Chondrocyte (in vitro differentiated cells): ENCODE measurements at regions not wholly inside any gene's neighbourhood (a gene's known extent, or its start where the extent isn't known, plus 50 kb on each side); places are given as distances from the start of the nearest gene placed in this dataset.

Experiments
- DNase-seq: peaks from one replicate; pipeline ENCODE4 v3.0.0; 2021; ENCODE audit warnings: mixed read lengths, low spot score
- H3K27ac Mint-ChIP-seq: one replicate; pipeline ENCODE4 v1.8.0; 2021; ENCODE audit warnings: mild to moderate bottlenecking, moderate library complexity, mixed read lengths; ENCODE audit not compliant: unreplicated experiment
- H3K27me3 Mint-ChIP-seq: 2 replicates; pipeline ENCODE4 v1.8.0; 2021; ENCODE audit warnings: low read depth, mixed read lengths
- H3K36me3 Mint-ChIP-seq: 2 replicates; pipeline ENCODE4 v1.8.0; 2021; ENCODE audit warnings: low read depth, mixed read lengths
- H3K4me1 Mint-ChIP-seq: 2 replicates; pipeline ENCODE4 v1.8.0; 2021; ENCODE audit warnings: low read depth, mild to moderate bottlenecking, mixed read lengths
- H3K4me3 Mint-ChIP-seq: one replicate; pipeline ENCODE4 v1.8.0; 2021; ENCODE audit warnings: mild to moderate bottlenecking, moderate library complexity, mixed read lengths; ENCODE audit not compliant: unreplicated experiment
- H3K9me3 Mint-ChIP-seq: 2 replicates; pipeline ENCODE4 v1.8.0; 2021; ENCODE audit warnings: low read depth, mixed read lengths
- TF ChIP-seq, protein P1 (sequence below): fragments of 200-600 bp; sonication (generic); IDR thresholded peaks from 2 replicates; pipeline ENCODE4 v1.5.0; 2021; ENCODE audit warnings: antibody characterized with exemption, mild to moderate bottlenecking, moderate library complexity

DNA sequence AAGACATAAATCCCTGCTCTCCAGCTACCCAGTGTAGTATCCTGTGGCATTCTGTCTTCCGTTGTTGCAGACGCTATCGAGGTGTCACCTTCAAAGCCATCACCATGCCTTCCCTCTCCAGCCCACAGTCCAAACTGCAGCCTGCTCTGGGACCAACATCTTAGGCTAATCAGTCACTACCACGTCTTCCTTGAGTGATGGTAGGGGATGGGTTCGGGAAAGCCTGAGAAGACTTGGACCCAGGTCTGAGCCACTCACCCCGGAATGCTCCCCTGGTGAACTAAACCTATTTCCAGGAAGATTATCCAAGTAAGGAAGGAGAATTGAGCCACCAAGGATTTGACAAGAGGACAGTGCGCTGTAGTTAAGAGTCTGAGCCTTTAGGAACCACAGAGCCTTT, 52.9 kb upstream of the IRX1 start:
- H3K4me3 Mint-ChIP-seq, result no peak overlapping the region
- no peak for DNase-seq
- H3K27me3 Mint-ChIP-seq, result no peaks in the 10 kb centered on the region
- TF ChIP-seq, protein P1, sequence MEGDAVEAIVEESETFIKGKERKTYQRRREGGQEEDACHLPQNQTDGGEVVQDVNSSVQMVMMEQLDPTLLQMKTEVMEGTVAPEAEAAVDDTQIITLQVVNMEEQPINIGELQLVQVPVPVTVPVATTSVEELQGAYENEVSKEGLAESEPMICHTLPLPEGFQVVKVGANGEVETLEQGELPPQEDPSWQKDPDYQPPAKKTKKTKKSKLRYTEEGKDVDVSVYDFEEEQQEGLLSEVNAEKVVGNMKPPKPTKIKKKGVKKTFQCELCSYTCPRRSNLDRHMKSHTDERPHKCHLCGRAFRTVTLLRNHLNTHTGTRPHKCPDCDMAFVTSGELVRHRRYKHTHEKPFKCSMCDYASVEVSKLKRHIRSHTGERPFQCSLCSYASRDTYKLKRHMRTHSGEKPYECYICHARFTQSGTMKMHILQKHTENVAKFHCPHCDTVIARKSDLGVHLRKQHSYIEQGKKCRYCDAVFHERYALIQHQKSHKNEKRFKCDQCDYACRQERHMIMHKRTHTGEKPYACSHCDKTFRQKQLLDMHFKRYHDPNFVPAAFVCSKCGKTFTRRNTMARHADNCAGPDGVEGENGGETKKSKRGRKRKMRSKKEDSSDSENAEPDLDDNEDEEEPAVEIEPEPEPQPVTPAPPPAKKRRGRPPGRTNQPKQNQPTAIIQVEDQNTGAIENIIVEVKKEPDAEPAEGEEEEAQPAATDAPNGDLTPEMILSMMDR, result no peak
- no peaks in the 10 kb centered on the region for H3K4me1 Mint-ChIP-seq
- no peak overlapping the region for H3K27ac Mint-ChIP-seq
- no peaks in the 10 kb centered on the region for H3K36me3 Mint-ChIP-seq
- H3K9me3 Mint-ChIP-seq, result peaks cover 7% of the 10 kb centered on the region

DNA sequence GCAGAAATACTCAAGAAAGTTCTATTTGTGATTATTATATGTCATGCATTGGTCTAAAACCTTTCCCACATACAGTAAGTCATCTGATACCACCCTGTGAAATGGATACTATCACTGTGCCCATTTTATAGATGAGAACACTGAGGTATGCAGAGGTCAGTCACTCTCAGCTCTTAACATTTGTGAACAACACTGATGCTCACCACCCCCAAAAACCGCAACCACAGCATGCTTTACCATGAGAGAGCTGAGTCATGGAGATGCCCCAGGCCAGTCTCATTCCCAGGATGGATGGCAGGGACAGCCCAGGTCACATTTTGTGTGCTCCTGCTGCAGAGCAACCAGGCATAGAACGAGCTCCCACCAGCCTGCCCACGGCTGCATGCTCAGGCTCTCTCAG, 53.5 kb upstream of the IRX1 start:
- Mint-ChIP-seq H3K36me3 (no peaks in the 10 kb centered on the region), H3K27ac (no peak overlapping the region), H3K4me3 (no peak overlapping the region), H3K9me3 (peaks cover 4% of the 10 kb centered on the region), H3K27me3 (no peaks in the 10 kb centered on the region), H3K4me1 (no peaks in the 10 kb centered on the region)
- no peak for DNase-seq
- TF ChIP-seq, protein P1, result no peak

DNA sequence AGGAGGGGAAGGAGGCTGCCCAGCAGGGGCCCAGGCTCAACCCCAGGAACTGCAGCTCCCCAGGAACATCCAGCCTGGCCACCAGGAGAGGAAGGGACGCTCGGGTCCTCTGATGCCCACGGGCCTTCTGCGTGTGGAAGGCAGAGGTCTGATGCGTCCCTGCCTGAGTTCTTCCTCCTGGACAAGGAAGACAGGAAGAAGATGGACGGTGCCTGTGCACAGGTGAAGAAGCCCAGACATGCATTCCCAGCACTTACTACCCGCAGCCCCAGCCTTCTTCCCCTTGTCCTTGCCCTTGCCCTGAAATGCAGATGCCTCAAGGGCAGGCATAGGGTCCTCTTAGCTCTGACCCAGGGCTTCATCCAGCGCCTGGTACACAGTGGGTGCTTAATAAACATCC, 56.7 kb upstream of the IRX1 start:
- no peak overlapping the region for H3K27ac Mint-ChIP-seq
- H3K36me3 Mint-ChIP-seq, result no peaks in the 10 kb centered on the region
- no peaks in the 10 kb centered on the region for H3K27me3 Mint-ChIP-seq
- no peak overlapping the region for H3K4me3 Mint-ChIP-seq
- no peaks in the 10 kb centered on the region for H3K4me1 Mint-ChIP-seq
- DNase-seq, result no peak
- H3K9me3 Mint-ChIP-seq, result peaks cover 13% of the 10 kb centered on the region
- TF ChIP-seq, protein P1, result no peak

DNA sequence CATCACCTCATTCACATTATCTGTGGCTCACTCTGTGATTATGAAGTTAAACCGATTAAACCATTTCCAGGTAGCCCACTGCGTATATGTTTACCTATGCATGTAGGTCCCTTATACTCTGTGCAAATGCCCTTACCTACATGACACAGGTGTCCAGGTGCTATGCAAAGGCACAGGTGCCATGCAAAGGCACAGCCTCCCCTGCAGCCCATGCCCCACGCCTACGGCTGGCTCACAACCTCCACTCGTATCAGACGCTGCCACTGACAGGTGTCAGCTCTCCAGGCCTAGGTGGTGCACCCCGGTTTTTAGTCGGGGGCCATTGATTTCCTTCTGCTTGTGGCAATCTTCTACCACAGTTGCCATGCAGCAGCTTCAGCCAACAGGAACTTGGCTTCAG, 57.7 kb upstream of the IRX1 start:
- no peaks in the 10 kb centered on the region for H3K27me3 Mint-ChIP-seq
- H3K4me1 Mint-ChIP-seq, result no peaks in the 10 kb centered on the region
- peaks cover 18% of the 10 kb centered on the region for H3K9me3 Mint-ChIP-seq
- H3K36me3 Mint-ChIP-seq, result no peaks in the 10 kb centered on the region
- TF ChIP-seq, protein P1, result no peak
- H3K27ac Mint-ChIP-seq, result no peak overlapping the region
- no peak for DNase-seq
- no peak overlapping the region for H3K4me3 Mint-ChIP-seq

DNA sequence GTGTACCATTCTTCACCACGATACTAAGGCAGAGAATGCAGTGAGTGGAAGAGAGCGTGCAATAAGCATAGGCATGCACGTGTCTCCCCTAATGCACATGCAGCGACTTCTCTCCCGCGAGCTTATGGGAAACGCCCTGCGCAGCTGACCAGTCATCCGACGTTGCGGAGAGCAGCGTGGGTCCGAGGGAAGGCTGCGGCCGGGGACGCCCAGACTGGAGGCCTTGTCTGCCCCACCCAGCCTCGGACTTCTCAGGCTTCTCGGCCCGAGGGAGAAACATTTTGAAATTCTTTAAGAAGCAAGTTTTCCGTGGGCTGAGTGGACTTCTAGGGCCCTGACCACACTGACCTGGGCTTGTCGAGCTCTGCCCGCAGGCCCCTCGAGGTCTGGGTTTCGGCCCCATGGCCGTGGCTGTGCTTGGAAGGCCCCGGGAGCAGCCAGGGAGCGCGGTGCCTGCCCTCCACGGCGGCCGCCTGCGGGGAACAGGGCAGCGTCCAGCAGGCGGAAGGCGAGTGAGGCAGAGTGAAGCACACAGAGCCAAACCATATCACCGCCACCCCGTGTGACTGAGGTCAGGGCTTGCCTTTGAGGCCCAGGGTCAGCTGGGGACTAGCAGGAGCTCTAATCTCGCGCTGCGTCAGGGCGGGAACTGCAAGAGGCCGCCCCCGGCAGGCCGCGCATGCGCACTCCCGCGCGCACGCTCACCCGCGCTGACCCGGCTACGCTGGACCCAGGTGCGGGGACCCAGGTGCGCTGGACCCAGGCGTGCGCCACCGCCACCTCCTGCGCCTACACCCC, 60.0 kb upstream of the IRX1 start:
- no peaks in the 10 kb centered on the region for H3K36me3 Mint-ChIP-seq
- no peak for DNase-seq
- no peaks in the 10 kb centered on the region for H3K27me3 Mint-ChIP-seq
- H3K4me1 Mint-ChIP-seq, result no peaks in the 10 kb centered on the region
- peaks cover 20% of the 10 kb centered on the region for H3K9me3 Mint-ChIP-seq
- TF ChIP-seq, protein P1, result no peak
- H3K4me3 Mint-ChIP-seq, result no peak overlapping the region
- H3K27ac Mint-ChIP-seq, result no peak overlapping the region
